GDM1 (cell line): ENCODE measurements at regions not wholly inside any gene's neighbourhood (a gene's known extent, or its start where the extent isn't known, plus 50 kb on each side); places are given as distances from the start of the nearest gene placed in this dataset.
"Not testable (repeated sequence)": the region's sequence is repeated elsewhere in the genome, so short reads cannot be mapped to it uniquely, and the experiment has no call there.

Experiments
- DNase-seq: peaks from one replicate; lab custom pipeline; 2025; lab: John Stamatoyannopoulos, UW

DNA sequence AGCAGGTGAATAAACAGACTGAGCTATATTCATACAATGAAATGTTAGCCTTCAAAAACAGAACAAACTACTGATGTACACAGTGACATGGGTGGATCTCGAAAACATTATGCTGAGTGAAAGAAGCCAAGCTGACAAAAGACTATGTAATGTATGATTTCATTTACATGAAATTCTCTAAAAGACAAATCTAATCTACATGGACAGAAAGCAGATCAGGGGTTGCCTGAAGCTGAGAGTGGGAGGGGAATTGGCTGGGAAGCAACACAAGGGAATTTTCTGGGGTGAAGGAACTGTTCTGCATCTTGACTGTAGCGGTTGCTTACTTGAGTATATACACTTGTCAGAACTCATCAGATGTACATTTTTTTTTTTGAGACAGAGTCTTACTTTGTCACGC, 121.7 kb upstream of the SVIL start:
- no peak for DNase-seq

DNA sequence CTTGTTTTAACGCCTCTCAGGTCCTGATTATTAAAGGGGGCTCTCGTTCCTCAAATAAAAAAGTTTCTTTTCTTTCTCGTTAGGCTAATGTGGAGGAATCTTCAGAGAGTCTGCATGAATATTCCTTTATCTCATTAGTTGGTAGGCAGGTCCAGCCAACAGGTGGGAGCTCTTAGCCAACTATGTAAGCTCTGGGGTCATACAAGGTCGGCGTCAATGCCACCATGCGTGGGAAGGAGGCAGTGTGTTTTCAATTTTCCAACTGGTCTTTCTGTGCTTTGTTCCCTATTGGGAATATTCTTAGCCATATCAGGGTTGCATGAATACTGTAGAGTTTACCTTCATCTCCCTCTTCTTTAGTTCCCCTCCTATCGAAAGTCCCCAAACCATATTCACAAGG, 118.5 kb upstream of the SVIL start:
- no peak for DNase-seq

DNA sequence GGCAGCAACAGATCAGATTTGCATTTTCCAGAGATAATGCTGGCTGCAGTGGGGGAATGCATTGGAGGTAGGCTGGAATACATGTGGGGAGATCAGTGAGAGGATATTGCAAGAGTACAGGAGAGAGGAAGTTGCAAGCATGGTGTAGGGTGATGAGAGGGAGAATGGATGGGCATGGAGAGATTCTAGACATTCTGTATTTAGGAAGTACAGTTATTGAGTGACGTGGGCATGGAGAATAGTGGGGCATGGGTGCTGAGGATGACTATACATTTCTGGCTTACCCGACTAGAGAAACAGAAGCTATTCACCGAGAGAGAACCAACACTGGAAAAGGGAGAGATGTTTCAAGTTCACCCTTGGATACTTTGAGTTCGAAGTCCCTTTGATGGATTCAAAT, 116.9 kb upstream of the SVIL start:
- no peak for DNase-seq

DNA sequence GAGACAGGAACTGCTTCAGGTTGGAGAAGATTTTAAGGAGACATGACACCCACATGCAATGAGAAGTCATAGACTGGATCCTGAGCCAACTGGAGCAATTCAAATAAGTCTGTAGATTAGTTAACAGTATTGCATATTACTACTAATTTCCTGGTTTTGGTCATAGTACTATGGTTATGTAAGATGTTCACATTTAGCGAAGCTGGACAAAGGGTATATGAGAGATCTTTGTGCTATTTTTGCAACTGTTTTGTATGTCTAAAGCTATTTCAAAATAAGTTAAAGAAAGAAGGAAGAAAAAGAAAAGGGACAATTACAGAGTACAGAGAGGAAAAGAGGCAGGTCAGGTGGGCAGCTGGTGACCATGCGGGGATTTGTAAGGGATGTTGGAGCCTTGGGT, 116.5 kb upstream of the SVIL start:
- DNase-seq: no peak

DNA sequence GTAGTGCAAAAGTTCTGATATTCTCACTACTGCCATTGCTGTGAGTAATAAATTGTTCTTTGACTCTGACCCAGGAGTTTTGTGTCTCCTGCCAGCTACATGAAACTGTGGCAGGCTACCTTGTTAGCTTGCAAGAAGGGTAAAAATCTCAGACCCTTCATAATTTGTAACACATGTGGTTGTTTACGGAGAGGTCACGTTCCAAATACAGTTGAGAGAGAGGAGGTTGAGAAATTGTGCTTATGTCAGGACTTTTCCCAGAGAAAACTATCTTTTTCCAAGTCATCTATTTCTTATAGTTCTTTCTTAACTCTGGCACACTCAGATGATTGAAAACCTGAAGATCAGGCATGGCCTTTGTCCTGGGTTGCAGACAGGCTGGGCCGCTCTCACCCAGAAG, 114.4 kb upstream of the SVIL start:
- no peak for DNase-seq

DNA sequence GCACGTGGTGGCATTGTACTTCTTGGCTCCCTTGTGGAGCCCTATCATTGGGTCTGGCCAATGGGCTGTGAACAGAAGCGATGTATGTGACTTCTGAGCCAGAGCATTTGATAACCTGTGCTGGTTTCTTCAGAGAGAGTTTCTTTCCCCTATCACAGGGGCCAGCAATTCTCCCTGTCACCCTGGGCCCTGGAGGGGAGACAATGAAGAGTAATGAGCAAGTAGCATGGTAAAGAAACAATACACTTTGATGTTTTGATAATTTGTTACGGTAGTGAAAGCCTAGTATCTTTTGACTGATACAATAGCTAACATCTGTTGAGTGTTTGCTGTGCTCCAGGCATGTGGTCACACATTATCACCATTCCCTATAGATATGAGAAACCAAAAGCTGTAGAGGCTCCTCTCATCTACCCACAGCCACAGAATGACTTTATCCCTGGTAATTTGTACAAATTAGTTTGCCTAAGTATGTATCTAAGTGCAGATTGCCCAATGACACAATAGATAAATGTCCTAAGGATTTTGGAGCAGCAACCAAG, 113.4 kb upstream of the SVIL start:
- no peak for DNase-seq

DNA sequence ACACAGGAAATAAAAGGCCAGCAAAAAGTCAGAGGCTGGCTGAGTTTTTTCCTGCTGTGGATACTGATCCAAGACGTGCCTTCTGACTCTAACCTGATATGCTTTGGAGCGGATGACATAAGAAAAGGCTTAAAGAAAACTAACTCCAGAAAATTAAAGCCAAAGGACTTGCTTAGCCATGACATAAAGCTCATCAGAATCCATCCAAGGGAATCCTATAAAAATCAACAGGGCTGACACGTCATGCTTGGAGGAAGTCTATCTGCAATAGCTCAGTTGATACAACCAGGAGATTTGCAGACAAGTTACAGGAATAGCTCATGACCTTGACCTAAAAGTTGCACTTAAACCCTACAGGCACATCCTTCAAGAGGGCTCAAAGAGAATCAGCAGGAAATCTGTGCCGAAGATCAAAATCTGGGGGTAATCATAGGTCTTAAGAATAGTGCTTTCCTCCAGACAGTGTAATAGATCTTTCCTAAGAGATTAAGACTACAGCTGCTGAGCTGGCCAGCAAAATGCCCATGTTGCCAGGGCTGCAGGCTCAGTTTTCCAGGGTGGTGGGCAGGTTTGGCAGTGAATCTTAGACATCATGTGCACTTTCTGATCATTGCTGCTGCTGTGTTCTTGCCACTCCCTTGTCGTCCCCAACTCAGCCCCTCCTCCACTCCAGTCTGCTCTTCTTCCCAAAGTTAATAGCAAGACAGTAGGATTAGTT, 111.5 kb upstream of the SVIL start:
- DNase-seq: no peak

DNA sequence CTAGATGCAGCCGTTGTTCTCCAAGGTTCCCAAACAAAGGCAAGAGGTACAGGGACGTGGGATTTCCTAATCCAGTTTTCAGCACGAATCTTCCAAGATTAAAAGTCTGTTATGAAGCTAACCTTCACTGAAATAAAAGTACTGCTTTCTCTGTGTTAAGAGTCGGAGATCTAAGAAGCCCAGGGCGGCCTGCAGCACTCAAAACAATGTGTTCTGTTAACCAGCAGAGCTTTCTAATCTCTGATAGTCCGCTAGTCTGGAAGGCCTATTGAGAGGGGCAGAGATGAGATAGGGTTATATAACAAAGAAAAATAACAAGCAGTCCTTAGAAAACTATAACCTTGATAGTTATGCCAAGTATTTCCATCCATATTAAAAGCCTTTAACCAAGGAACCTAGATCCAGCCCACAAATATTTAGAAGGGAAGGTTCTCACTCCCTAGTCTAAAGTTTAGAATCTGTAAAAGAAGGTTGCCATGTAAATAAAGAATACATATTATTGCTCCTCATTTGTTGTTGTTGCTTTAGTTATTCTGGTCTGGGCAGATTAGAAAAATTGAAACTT, 106.3 kb upstream of the SVIL start:
- DNase-seq: no peak

DNA sequence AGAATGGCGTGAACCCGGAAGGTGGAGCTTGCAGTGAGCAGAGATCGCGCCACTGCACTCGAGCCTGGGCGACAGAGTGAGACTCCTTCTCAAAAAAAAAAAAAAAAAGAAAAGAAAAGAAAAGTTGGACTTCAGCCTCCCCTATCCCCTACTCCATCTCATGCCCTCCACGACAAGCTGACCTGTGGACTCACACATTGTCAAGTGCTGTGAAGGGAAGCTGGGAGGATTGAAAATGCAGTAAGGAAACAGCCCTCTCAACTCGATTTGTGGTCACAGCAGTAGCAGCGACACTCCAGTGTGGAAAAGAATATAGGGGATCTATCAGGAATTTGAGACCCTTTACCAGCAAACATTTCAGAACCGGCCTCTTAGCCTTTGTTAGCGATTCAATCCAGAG, 103.6 kb upstream of the SVIL start:
- no peak for DNase-seq

DNA sequence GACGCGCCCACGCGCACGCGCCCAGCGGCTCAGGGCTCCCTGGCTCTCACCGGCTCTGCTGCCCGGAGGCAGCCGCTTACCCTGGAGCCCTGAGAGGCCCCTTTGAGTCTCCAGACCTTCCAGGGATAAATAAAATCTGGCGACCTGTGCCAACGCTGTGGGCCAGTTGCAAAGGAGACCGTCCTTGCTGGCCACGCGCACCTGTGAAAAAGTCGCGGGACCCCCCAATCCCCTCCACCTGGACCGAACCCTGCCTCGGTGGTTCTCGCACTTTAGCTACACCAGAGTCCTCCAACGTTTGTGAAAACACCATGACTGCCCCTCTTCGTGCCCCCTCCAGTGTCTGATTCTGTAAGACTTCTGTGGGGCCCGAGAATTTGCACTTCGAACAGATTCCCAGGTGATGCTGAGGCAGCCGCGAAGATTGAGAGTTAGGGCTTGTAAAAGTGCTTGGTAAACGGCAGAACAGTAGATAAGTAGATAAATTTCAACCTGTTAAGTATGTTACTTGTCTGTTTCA, 102.4 kb upstream of the SVIL start:
- no peak for DNase-seq

DNA sequence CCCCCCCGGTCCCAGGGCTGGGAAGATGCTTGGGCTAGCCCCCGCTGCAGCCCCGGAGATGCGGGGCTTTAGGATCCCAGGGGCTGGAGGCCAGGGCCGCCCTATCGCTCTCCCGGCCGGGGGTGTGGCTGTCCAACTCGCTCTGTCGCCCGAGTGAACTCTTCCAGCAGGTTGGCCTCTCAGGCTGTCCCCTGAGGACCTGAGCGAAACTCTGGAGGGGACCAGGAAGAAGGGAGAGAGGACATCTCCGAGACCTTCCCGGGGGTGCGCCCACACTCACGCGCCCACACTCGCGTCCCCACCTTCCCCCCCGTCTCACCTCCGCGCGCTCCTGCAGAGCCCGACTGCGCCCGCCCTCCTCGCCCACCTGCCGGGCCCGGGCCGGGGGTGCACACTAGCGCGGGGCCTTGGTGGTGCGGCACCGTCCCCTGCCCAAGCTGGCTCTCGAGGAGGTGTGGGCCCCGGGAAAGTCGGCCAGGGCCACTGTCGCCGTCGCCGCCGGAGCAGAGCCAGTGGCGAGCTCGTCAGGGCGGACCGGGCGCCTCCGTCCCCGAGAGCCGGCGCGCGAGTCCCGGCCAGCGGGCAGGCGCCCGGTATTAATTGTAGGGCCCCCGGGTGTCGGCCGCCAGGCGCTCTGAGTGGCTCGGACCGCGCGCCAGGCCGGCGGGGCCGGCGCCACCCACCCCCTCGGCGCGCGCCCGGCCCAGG, 101.7 kb upstream of the SVIL start:
- DNase-seq: no peak

DNA sequence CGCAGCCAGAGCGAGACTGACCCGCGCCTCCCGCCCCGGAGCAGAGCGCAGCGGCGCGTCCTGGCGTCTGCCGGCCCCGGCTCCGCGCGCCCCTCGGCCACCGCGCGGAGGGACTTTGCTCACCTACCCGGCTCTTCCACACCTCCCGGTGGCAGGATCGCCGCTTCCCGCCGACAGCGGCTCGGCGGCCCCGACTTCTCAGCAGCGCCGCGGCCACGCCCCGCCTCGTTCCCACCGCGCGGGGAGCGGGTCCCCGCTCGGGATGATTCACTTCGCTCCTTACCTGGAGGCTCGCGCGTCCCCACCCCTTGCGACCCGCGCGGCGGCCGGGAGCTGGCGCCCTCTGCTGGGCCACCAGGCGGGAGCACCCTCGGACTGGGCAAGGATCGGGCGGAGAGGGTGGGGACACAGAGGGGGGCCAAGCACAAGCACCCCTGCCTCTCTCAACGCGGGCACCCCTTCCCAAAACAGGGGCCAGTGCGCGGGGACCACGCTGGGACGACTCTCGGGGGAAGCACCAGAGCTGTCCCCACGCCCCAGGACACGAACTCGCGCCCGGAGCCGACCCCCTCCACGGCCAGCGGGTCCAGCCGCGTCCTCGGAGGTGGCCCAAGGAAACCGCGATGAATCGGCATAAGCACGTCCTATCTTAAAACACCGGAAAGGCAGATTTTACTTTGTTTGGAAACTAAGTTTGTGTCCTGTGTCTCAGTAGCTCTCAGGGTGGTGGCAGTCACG, 101.0 kb upstream of the SVIL start:
- DNase-seq: peak; percentile 74

DNA sequence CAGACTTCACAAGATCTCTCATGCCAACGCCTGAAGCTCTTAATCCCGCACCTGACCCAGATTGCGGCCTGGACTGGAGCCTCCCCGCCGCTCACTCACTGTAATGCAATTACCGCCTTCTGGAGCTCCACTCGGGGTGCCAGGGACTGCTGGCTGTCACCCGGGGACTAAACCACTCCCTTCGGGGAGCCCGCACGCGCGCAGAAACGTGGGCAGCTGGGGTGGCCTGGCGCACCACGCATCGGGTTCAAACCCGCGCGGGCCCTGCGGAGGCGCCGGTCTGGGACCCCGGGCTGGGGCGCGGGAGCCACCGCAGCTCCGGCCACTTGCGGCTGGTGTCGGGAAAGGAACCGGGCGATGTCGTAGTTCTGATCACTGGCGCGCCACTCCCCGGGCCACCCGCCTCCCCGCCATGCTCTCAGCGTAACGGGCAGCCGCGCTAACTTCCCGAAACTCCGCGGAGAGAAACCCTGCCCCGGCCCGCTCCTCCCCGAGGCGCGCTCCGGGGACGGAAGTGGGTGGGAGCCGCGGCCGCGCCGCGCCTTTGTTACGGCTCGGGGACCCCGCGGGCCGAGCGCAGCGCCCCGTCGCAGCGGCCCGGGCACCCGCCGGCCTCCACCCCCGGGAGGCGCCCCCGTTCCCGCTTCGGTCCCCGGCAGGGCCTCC, 100.3 kb upstream of the SVIL start:
- peak; percentile 55 for DNase-seq

DNA sequence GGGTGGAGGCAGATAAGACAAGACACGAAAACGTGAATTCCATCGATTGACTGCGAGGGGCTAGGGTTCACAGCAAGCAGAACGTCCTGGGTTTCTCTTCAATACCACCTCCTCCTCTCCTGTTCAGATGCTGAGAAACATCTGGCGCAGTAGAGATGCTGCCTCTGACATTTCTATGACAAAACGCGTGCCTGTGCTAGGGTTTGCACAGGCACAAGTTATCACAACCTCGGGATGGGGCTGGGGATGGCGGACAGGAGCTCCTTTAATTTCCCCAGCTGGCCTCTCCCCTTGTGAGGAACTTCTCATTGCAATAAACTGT, 99.8 kb upstream of the SVIL start:
- no peak for DNase-seq

DNA sequence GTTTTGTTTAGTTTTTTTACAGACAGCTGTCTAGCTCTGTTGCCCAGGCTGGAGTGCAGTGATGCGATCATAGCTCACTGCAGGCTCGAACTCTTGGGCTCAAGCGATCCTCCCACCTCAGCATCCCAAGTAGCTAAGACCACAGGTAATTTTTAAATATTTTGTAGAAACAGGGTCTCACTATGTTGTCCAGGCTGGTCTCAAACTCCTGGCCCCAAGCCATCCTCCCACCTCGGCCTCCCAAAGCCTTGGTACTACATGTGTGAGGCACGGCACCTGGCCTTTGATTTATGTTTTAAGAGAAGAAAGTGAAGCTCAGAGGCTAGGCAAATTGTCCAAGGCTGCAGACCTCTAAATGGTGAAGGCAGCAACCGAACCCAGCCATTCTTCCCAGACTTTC, 98.6 kb upstream of the SVIL start:
- no peak for DNase-seq

DNA sequence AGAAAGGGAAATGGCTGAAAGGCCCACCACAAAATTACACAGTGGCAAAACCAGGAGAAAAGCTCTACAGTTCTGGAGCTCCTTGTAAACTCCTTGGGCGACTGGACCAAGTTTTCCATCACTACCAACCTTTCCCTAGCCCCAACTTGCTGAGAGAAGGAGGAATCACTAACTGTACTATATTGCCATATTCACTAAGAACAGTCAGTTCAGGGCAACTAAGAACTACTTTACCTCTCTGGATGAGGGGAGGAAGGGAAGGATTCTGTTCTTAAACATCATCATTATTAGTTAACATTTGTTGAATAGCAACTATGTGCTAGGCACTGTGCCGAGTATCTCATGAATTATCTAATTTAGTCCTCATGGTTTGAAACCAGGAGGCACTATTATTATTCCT, 98.1 kb upstream of the SVIL start:
- no peak for DNase-seq

DNA sequence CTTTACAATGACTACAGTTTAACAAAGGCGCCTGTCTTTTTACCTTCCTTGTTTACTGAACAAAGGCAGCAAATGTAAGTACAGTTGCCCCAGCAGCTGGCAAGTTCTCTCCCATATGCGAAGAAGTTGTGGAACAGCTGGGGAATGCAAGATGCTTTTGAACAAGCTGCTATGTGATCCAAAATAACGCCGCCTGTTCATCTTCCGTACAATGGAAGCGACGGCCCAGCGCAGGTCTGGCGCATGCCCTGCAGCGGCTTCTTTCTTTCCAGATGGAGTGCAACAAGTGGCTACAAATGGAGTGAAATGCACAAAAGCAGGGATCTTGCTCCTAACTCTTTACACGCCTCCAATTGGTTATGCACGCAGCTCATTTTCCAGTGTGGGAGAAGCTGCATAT, 97.0 kb upstream of the SVIL start:
- no peak for DNase-seq

DNA sequence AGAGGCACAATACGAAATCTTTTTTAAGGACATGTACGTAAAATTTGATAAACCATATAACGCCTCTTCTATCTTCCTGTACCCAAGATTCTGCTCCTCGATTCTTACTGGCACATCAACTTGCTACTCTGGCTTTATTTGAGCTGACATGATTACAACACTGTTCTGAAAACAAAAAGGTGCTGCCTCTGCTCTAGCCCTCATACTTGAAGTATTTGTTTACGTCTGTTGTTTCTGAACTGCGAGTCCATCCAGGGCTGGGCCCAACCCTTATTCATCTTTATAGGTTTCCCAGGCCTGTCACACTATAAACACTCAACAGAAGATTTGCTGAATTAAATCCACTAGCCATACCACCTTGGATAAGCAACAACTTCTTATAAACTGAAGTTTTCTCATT, 96.2 kb upstream of the SVIL start:
- DNase-seq: no peak

DNA sequence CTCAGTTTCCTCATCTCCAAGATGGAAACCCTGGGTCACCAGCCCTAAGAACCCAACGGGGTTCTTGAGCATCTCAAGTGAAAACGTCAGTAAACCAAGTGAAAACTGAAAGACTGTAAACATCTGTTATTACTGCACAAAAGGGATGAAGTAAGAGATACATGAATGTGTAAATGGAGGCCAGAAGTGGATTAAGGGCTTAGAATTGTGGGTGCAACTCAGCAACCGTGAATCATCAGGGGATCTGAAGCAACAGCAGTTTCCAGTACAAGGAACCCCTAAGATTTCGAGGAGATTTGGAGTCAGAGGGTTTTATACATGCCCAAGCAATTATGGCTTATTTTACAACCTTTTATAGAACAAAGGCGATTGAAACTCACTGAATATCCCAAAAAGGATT, 95.7 kb upstream of the SVIL start:
- no peak for DNase-seq

DNA sequence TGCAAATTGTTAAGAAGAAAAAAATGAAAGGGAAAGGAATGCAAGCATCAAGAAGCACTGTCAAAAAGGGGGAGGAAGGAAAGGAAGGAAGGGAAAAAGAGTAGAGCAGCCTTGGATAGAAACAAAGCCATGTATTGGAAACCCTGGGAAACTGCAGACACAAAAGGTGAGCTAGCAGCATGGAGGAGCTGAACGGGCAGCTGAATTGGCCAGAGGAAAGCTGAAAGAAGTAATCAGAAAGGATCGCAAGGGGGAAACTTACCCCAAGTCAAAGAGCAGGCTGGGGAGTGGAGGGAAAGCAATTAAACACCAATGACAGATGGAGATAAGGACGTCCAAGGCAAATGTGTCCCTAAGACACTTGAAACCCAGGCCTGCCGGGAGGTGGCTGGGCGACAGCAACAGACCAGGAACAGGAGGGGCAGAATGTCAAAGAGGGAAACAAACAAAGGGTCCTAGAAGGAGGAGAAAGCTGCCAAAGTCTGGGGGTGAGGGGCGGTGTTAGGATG, 93.8 kb upstream of the SVIL start:
- no peak for DNase-seq

DNA sequence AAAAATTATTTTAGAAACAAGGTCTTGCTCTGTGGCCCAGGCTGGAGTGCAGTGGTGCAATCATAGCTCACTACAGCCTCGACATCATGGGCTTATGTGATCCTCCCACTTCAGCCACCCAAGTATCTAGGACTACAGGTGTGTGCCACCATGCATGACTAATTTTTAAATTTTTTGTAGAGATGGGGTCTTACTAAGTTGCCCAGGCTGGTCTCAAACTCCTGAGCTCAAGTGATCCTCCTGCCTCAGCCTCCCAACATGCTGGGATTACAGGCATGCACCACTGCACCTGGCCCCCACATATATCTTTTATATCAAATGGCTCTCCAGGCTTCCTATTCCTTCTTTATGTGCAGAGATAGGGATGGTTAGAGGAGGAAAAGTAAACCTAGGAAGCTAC, 91.2 kb upstream of the SVIL start:
- not testable (repeated sequence) for DNase-seq
